ENCODE measurements at regions not wholly inside any gene's neighbourhood (a gene's known extent, or its start where the extent isn't known, plus 50 kb on each side); places are given as distances from the start of the nearest gene placed in this dataset.

DNA sequence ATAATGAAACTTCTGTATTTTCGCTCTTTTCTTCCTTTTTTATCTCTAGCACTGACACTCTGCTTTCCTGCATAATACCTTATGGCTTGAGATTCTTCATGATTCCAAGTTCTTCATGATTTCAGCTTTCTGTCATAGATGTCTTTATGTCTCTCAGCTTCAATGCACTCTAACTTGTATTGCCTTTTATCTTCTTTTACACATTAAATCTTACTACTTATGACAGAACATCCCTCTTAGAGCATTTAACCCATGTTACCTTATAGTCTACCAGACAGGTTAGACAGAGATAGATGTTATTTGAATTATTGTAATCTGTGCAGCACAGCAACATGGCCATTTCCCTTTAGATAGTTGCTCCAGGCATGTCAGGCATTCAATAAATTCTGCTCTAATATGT lies 1475.7 kb upstream of the TMEFF2 start:
- TF ChIP-seq, protein P1, sequence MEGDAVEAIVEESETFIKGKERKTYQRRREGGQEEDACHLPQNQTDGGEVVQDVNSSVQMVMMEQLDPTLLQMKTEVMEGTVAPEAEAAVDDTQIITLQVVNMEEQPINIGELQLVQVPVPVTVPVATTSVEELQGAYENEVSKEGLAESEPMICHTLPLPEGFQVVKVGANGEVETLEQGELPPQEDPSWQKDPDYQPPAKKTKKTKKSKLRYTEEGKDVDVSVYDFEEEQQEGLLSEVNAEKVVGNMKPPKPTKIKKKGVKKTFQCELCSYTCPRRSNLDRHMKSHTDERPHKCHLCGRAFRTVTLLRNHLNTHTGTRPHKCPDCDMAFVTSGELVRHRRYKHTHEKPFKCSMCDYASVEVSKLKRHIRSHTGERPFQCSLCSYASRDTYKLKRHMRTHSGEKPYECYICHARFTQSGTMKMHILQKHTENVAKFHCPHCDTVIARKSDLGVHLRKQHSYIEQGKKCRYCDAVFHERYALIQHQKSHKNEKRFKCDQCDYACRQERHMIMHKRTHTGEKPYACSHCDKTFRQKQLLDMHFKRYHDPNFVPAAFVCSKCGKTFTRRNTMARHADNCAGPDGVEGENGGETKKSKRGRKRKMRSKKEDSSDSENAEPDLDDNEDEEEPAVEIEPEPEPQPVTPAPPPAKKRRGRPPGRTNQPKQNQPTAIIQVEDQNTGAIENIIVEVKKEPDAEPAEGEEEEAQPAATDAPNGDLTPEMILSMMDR (IDR thresholded peaks at IDR 0.05; ENCODE audit: poor library complexity) = no peak
- TF ChIP-seq EZH2 (IDR thresholded peaks at IDR 0.05; ENCODE audit: borderline replicate concordance) = no peak

All from hepatocyte (in vitro differentiated cells).